ENCODE measurements at regions not wholly inside any gene's neighbourhood (a gene's known extent, or its start where the extent isn't known, plus 50 kb on each side); places are given as distances from the start of the nearest gene placed in this dataset.

DNA sequence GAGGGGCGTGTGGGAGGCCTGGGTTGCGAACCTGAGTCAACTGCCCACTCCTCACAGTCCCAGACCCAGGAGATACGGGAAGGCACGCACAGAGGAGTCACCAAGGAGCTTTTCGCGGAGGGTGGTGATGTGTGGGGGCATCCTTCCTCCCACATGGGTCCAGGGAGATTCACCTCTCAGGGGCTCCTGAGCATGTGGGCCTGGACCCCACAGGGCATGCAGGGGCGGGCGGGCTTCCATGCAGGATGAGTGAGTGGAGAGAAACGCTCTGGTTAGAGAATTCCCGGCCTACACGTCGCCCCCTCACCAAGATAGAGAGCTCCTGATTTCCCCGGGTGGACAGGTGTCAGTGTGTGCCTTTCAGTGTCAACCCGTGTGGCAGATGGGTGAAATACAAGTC is 641.7 kb upstream of the FZD8 start:
- H3K27ac ChIP-seq: no peak overlapping the region
- ATAC-seq (no peak), DNase-seq (no peak)
- peaks cover 0 to 35% (median 25%) of the 10 kb centered on the region in 12 donors for H3K9me3 ChIP-seq
- WGBS, 4 donors: 97 to 98% (median 97%) methylated on average over 11 to 14 of the region's 14 CpGs
- H3K27me3 ChIP-seq: no peaks in the 10 kb centered on the region
- TF ChIP-seq POLR2A (IDR thresholded peaks at IDR 0.05) (no peak), CTCF (IDR thresholded peaks at IDR 0.05) (no peak)
- H3K4me1 ChIP-seq: no peaks in the 10 kb centered on the region
- H3K4me3 ChIP-seq: no peak overlapping the region
- H3K36me3 ChIP-seq: no peaks in the 10 kb centered on the region
- intact Hi-C loops (cut with DNase I): loop anchor here in 1 of 10 donors (10.0 kb wide), 1 partner anchor 89 kb away; no protein-coding TSS in a partner anchor

DNA sequence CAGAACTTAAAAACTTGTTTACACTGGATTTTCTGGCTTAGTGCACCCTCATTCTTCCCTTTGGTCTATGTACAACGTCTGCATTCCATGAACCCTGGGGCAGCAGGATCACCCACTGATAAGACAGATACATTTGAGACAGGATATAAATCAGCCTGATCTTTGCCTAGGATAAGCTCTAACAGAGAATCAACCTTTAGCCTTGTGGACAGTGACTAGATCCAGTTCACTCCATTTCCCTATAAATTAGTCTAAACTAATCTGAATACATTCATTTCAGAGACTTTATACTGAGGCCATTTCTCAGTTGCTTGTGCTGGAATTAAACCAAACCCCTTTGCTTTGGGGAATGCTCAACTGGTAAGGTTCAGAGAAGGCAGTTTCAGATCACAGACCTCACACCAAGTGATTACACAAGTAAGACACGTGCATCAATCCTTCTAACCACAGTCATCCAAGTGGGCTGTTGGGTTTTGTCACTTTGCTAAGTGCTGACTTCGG is 639.8 kb upstream of the FZD8 start:
- H3K27me3 ChIP-seq: no peaks in the 10 kb centered on the region
- intact Hi-C loops (cut with DNase I): loop anchor here in 1 of 10 donors (10.0 kb wide), 1 partner anchor 87 kb away; no protein-coding TSS in a partner anchor
- TF ChIP-seq CTCF (IDR thresholded peaks at IDR 0.05): no peak
- no peak for TF ChIP-seq POLR2A (IDR thresholded peaks at IDR 0.05)
- no peaks in the 10 kb centered on the region for H3K4me1 ChIP-seq
- H3K27ac ChIP-seq: no peak overlapping the region
- no peak for DNase-seq
- H3K36me3 ChIP-seq: no peaks in the 10 kb centered on the region
- H3K4me3 ChIP-seq: no peak overlapping the region
- WGBS, 4 donors: 61 to 74% (median 64%) methylated on average over 3 of the region's 3 CpGs
- no peak for ATAC-seq
- H3K9me3 ChIP-seq: peaks cover 0 to 16% (median 11%) of the 10 kb centered on the region in 12 donors

- ATAC-seq (no peak), DNase-seq (no peak)
- TF ChIP-seq CTCF (IDR thresholded peaks at IDR 0.05) (no peak), POLR2A (IDR thresholded peaks at IDR 0.05) (no peak)
- no peak overlapping the region for H3K4me3 ChIP-seq
- intact Hi-C loops (cut with DNase I): loop anchor here in 1 of 10 donors (10.0 kb wide), 1 partner anchor 86 kb away; no protein-coding TSS in a partner anchor
- WGBS, 4 donors: 96 to 98% (median 97%) methylated on average over 8 to 11 of the region's 11 CpGs
- H3K27ac ChIP-seq: no peak overlapping the region
- H3K27me3 ChIP-seq: no peaks in the 10 kb centered on the region
- H3K36me3 ChIP-seq: no peaks in the 10 kb centered on the region
- H3K9me3 ChIP-seq: peaks cover 0 to 7% (median 2%) of the 10 kb centered on the region in 12 donors
- H3K4me1 ChIP-seq: no peaks in the 10 kb centered on the region
These were observed 638.9 kb upstream of the FZD8 start for GRCh38 chr10:36280890-36281499.

GRCh38 chr10:36280321-36280741 is 638.2 kb upstream of the FZD8 start:
- TF ChIP-seq POLR2A (IDR thresholded peaks at IDR 0.05): no peak
- no peak for TF ChIP-seq CTCF (IDR thresholded peaks at IDR 0.05)

More at GRCh38 chr10:36280321-36280741, 638.2 kb upstream of the FZD8 start:
- H3K4me3 ChIP-seq: no peak overlapping the region
- H3K9me3 ChIP-seq: peaks cover 0 to 4% (median 0%) of the 10 kb centered on the region in 12 donors
- no peaks in the 10 kb centered on the region for H3K27me3 ChIP-seq
- DNase-seq: no peak
- intact Hi-C loops (cut with DNase I): loop anchor here in 1 of 10 donors (10.0 kb wide), 1 partner anchor 86 kb away; no protein-coding TSS in a partner anchor
- 56 to 84% (median 72%) methylated on average over 1 of the region's 1 CpG for WGBS, 4 donors
- ATAC-seq: no peak
- H3K27ac ChIP-seq: no peak overlapping the region
- no peaks in the 10 kb centered on the region for H3K36me3 ChIP-seq
- no peaks in the 10 kb centered on the region for H3K4me1 ChIP-seq
